ENCODE measurements at regions not wholly inside any gene's neighbourhood (a gene's known extent, or its start where the extent isn't known, plus 50 kb on each side); places are given as distances from the start of the nearest gene placed in this dataset.
"Not testable (repeated sequence)": the region's sequence is repeated elsewhere in the genome, so short reads cannot be mapped to it uniquely, and the experiment has no call there.

DNA sequence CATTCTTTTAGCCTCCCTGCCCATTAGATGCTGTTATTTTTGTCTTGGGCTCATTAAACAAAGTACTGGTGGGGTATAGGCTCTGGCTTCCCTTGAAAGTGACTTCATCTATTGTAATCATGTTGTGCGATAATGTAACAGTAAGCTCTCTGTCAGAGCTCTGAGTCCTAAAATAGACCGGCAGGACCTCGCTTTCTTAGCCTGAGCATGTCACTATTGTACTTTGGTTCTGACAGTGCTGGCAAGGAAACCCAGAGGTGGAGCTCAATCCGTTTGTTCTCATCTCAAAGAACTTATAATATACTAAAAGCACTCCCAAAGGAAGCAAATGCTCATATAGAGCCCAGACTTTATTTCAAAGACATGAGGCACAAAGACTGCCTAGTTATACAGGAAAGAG, 339.1 kb upstream of the CCNH start:
- no peak for DNase-seq (ENCODE audit: low read depth in 2 of 2)

DNA sequence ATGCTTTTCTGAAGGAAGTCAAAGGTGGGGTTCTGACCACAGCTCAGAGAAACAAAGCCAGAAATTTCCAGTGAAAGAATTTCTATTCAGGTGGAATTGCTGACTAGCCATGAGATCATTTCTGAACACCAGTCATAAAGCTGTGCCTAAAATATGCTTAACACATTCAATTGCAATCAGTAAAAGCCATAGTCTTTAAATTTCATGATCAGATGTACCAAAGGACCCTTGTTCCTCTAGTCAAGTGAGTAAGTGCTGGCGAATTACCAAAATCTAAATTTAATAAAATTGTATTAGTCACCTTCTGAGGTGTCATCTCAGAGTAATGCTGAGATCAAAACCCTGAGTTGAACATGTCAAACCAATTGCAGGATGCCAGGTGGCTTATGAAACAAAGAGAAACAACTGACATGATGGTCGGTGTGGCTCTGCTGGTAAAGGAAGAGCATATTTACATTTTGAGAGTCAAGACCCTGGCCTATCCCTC, 334.2 kb upstream of the CCNH start:
- DNase-seq (ENCODE audit: low read depth in 2 of 2) = no peak

DNA sequence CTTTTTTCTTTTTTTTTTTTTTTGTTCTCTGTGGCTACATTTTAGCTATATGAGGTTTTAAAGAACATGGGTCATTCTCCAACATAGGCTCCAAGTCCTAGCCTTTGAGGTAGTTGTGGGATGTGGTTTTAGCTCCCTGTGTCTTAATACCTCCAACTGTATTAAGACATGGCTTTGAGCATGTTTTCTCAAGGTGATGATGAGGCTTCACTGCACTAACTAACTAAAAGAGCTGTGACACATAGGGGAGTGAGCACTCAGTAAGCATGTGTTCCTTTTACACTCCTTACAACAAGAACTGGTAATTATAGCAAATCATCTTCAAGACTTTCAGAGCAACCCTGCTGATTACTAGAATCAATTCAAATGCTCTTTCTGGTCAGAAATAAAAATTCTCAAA, 333.6 kb upstream of the CCNH start:
- DNase-seq (ENCODE audit: low read depth in 2 of 2) = no peak

DNA sequence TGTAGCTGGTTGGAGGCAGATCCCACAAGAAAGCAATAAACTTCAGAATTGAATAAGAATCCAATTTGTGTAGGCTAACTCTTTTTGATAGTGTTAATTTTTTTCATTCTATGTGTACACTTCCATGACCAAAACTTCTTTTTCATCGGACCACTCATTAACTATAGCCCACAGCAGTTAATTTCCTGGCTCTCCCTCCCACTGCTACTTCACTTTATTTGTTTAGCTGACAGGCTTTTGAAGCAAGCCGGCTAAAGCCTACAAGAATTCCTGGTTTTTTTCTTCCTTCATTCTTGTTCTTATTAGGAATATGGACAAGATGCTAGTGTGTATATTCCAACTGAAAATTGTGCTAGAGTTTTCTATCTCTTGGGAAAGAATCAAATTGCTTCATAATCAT, 329.2 kb upstream of the CCNH start:
- no peak for DNase-seq (ENCODE audit: low read depth in 2 of 2)

DNA sequence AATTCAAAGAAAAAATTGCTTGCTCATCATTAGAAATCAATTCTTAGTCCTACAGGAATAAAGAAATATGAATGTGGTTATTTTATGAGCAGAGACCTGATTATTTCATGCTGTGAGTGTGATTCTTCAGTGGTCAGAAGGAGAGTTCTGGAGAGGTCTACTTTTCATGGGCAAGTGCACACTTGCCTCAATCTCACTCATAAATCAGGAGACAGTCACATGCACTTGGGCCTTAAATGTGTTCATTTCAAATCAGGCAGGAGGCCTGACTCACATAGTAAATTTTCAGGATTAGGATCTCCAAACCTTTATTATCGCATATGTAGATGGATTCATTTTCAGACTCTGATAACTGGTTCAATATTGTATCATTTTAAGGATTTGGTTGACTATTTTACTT, 323.2 kb upstream of the CCNH start:
- no peak for DNase-seq (ENCODE audit: low read depth in 2 of 2)

DNA sequence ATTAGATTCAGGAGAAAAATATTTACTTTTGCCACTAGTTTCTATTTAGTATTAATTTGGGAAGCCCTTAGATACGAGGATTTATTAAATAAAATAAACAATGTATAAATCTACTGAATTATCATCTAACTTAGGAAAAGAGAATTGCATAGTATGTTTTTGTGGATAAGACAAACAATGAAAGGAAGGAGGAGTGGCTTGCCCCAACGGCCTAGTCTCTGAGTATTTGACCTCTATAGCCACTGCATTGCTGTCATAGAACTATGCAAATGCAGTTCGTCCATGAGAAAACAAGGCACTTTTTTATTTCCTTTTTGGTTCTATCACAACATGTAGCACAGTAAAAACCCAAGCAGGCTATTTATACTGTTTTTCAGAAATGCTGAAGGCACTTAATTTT, 321.2 kb upstream of the CCNH start:
- no peak for DNase-seq (ENCODE audit: low read depth in 2 of 2)

DNA sequence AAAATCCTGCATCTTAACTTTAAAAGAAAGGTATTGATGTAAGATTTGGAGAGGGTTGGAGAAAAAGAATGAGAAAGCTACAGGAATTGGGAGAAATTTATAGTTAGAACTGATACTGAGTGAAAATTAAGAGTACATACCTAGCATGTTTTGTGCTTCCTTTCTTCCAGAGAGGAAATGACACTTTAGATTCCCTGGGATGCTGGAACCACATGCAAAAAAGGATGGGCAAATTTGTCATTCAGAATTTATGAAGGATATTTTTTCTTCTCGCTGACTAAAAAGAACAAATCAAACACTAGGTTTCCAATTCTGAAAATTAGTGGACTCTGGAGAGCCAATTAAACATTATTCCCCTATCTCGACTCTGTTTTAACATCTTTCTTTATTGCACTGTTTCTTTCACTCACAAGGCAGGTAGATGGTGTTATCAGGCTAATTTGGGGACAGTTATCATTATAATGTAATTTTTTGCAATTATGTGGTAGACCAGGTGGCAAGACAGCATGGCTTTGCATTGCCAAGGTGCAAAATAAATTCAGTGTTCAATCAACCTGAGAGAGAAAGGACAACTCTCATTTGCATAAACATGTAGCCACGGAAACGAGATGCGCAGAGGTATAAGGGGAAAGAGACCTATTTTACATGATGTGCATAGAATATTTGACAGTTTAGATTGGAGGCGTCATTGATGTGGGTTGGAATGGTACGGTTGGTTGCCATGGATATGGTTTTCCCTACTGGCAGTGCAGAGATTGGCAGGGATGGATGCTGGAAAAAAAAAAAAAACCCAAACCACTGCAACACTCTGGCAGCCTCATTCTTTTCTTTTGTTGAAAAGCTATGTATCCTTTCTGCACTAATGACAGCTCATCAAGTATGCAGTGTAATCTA, 320.4 kb upstream of the CCNH start:
- no peak for DNase-seq (ENCODE audit: low read depth in 2 of 2)

DNA sequence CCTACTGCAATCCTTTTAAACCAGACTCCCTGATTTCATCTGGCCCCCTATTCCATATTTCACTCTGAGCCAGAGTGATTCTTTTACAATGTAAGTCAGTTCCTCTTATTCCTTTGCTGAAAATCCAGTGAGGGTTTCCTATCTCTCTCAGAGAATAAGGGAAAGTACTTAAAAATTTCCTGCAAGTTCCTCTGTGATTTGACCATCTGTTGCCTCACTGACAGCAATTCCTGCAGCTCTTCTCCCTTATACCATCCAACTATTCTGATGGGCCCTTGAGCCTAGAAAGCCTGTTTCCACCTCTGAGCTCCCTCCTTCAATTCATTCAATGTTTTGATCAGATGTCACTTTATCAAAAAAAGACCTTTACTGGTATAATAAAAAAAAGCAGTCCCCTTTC, 317.1 kb upstream of the CCNH start:
- no peak for DNase-seq (ENCODE audit: low read depth in 2 of 2)

DNA sequence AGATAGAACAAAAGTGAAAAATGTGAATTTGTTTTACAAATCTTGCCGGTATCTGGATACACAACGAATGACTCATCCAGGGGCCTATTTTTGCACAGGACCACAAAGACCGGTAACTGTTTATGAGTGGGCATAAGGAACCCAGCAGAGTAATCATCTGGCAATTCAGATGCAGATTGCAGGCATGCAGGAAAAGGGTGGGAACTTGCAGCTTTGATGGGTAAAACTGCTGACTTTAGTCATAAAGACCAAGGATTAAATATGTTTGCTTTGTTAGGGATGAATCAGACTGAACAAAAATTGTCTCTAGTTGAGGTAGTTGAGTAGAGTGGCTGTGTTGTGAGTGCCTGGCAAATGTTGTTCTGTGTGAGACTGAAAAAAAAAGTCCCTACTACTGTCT, 309.6 kb upstream of the CCNH start:
- no peak for DNase-seq (ENCODE audit: low read depth in 2 of 2)

DNA sequence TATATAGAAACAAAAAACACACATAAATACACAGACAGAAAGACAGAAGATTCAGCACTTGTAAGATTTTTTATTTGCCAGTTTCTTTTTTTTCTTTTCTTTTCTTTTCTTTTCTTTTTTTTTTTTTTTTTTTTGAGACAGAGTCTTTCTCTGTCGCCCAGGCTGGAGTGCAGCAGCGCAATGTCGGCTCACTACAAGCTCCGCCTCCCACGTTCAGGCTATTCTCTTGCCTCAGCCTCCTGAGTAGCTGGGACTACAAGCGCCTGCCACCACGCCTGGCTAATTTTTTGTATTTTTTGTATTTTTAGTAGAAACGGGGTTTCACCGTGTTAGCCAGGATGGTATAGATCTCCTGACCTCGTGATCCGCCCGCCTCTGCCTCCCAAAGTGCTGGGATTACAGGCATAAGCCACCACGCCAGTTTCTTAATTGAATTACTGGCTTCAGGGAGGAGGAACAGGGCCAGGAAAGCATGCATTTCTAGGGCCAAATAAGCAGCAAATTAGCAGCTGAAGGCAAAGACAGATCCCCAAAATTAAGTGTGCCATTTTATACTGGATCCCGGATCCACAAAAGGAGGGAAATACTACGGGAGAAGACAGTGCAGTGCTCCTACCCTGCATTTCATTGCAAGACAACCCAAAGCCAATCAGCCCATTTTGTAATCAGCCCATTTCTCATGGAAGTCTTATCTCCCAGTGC, 305.6 kb upstream of the CCNH start:
- DNase-seq (ENCODE audit: low read depth in 2 of 2) = not testable (repeated sequence)

DNA sequence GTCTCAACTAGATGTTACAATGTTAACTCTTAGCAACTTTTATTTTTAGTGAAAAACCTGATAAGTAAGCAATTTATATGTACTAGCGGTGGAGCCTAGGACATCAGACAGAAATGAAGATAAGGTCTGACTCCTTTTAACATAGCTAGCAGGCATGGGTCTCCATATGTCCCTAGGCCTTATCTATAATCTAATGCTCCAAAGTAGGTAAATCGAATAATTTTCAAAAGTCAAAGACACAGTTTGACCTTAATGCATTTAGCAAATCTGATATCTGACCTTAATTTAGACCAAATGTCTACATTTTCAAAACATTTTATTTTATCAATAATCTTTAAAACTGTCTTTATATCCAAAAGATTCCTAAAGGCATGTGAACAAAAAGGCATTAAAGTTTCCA, 305.0 kb upstream of the CCNH start:
- DNase-seq (ENCODE audit: low read depth in 2 of 2) = no peak

DNA sequence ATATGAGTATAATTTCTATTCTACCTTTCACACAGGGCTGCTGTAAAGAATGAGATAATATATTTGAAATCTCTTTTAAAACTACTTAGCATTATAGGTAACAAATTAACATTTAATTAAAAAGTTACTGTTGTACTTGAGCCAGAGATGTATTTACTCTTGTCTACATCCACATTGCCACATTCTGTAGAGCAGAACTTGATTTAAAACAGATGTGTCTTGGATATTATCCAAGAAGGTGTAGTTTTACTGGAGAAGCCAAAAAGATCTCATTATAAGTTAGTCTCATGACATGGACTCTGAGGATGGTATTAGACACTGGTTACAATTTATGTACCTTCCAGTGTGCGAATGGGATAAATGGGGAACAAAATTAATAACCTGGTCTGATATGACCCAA, 293.1 kb upstream of the CCNH start:
- no peak for DNase-seq (ENCODE audit: low read depth in 2 of 2)

DNA sequence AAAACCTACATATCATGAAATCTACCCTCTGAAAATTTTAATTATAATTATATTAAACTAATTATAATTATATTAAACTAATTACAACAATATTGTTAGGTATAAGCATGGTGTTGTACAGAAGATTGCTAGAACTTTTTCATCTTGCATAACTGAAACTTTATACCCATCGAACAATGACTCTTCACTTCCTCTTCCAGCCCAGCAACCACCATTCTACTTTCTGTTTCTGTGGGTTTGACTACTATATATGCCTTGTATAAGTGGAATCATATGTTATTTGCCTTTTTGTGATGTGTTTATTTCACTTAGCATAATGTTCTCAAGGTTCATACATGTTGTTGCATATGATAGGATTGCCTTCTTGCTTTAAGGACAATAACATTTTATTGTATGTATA, 274.2 kb upstream of the CCNH start:
- no peak for DNase-seq (ENCODE audit: low read depth in 2 of 2)

DNA sequence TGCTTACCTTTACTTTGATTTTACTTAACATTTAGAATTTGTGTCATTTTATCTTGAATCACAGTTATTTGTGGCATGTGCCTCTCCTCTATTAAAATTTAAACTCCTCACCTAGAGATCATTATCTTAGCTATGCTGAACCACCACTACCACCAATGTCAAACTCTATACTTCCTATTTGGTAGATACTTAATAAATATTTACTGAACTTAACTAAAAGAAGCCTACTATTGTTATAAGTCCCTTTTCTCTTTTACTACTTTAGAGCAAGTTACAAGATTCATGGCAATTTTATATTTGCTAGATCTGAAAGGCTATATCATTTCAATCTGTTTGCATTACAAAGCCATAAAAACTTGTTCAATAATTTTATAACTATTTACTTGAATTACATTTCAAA, 273.3 kb upstream of the CCNH start:
- DNase-seq (ENCODE audit: low read depth in 2 of 2) = no peak

DNA sequence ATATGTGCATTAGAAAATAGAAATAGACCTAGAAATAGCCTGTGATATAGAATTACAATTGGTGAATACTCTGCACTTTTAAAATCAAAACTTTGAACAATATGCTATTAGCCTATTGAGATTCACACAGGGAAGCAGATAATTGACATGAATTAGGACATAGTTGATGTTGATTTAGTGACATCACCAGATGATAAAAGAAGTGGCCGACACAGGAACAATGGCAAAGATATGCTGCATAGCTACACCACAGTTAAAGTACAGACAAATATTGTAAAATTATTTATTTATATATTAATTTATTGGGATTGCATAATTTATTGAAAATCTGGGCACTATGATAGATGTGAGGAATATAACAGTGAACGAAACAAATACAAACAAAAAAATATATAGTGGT, 261.5 kb upstream of the CCNH start:
- no peak for DNase-seq (ENCODE audit: low read depth in 2 of 2)

DNA sequence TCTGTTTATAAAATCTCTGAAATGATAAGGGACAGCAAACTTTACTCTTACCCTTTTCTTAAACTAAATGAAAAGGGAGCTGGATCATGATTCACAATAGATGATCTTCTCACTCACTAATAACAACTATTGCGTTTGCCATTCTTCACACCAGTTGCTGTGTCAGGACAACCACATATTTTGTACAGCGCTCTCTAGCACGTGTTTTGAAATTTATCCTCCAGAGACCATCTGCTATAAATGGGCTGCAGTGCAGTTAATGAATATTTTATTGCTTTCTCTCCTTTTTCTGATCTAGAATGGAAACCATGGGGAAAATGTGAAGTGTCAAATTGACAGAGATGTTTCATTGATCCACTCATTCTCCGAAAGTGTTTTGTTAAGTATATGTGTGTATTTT, 258.4 kb upstream of the CCNH start:
- DNase-seq (ENCODE audit: low read depth in 2 of 2) = no peak

DNA sequence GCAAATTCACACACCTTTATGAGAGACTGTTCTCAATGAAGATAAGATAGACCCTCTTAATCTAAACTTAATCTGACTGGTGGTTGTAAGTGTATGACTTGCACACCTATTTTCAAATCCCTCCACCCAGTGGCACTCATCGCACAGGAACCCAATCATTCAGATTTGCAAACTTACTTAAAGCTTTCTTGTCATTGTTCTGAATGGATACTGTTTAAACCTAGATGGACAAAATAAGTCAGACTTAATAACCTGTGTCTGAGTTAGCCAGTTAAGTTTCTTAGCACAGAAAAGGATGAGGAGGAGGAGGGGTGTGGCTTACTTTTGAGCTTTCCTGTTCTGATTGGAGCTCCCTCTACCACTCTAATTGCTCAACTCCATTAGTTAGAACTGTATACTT, 252.4 kb upstream of the CCNH start:
- DNase-seq (ENCODE audit: low read depth in 2 of 2) = no peak

DNA sequence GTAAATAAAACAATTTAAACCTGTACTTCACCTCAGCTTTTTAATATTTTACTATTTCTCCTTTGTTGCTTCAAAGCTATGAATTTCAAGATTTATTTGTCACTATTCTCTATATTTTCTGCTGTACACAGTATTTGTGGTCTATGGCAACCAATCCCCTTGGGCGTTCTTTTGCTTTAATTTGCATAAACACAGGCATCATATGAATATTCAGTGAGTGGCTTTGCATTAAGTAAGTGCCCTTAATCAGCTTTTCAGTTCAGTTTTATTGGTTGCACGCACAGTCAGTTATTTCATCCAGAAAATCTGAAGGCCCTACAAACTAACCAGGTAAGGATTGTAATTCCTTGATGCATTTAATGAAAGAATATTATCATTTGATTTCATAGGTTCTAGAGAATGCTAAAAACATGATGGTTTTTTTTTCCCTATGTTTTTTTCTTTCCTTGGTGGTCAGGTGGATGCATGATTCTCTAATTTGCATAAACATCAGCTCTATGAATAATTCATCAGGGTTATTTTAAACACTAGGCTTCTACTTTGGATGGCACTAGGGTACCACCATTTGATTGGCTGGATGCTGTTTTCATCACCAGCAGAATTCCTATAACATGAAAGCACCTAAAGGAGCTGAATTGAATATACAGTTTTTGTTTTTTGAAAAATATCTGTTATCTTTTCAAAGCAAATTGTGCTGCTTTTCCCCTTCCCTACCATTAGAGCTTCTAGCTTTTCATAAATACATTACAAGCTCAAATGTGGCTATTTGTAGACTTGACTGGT, 249.2 kb upstream of the CCNH start:
- DNase-seq (ENCODE audit: low read depth in 2 of 2) = no peak

DNA sequence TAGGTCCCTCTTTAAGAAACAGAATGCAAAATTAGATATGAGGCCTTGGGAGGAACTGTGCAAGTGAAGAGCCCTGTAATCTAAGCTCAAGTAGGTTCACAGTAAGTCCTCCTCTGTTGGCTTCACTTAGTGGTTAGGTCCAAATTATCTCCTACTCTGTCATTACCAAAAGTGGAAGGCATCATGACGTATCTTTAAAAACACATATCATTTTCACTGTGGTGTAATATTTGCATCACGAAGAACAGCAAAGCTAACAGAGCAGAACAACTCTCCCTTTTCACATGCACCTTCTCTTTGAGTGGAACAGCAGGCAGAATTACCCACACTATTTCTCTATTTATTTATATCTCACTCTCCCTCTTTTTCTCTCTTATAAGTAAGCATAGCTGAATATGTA, 240.5 kb upstream of the CCNH start:
- no peak for DNase-seq (ENCODE audit: low read depth in 2 of 2)

DNA sequence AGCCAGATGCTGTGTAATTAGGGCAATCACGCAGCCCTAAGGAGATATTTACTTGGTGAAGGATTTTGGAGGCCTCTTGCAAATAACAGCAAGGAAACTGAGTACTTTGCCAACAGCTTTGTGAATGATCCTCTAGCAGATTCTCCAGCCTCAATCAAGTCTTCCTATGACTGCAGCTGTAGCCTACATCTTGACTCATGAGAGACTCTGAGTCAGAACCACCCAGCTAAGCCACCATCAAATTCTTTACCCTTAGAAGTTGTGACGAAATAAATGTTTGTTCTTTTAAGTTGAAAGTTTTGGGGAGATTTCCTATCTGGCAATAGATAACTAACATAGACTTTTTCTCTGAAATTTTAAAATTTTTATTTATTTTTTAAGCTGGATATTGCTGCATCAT, 237.6 kb upstream of the CCNH start:
- no peak for DNase-seq (ENCODE audit: low read depth in 2 of 2)

DNA sequence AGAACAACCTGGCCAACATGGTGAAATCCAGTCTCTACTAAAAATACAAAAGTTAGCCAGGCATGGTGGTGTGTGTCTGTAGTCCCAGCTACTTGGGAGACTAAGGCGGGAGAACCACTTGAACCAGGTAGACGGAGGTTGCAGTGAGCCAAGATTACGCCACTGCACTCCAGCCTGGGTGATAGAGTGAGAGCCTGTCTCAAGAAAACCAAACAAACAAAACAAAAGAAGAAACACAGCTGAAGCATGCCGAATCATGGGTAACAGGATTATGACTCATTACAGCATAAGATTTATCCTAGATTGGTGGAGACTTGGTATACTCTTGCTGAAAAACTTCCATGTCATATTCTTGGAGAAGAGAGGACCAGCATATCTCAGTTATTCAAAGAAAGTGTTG, 236.7 kb upstream of the CCNH start:
- no peak for DNase-seq (ENCODE audit: low read depth in 2 of 2)

DNA sequence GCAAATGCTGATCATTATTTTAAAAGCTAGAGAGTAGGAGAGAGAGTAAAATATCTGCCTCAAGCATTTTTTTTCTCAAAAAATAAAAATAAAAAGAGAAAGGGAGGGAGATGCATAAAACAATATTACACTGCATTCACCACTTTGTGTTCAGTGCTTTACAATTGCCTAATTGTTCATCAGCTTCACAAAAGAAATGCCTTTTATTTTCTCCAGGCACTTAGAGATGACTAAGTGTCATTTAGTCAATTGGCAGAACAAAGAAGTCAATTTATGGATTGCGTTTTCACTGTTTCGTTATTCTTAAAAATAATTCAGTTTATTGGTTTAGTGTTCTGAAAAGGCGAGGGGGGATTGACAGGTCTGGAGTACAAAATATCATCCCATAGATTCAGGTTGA, 232.5 kb upstream of the CCNH start:
- DNase-seq (ENCODE audit: low read depth in 2 of 2) = no peak

DNA sequence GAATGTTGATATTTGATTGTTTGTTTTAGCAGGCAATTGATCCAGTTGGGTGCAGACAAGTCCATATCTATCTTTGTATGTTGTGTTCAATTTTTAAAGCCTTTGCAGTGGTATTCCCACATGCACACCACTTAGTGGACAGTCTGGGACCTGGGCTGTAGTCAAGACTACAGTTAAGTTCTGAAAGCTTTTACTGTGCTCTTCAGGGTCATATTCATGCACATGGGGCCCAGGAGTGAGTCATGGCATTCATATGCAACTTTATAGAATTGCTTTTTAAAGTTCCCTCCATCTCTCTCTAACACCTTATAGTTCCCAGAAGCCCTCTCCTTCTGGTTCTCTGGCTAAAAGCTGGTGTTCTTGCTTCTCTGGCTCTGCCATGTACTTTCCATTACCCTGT, 228.2 kb upstream of the CCNH start:
- no peak for DNase-seq (ENCODE audit: low read depth in 2 of 2)
